GM19463 (cell line): ENCODE measurements at regions not wholly inside any gene's neighbourhood (a gene's known extent, or its start where the extent isn't known, plus 50 kb on each side); places are given as distances from the start of the nearest gene placed in this dataset.
"Not testable (repeated sequence)": the region's sequence is repeated elsewhere in the genome, so short reads cannot be mapped to it uniquely, and the experiment has no call there.

Experiments
- ATAC-seq: cut with Tn5 transposase; IDR thresholded peaks from one replicate; pipeline ENCODE4 v1.9.1; 2021; ENCODE audit warnings: mild to moderate bottlenecking, moderate library complexity; ENCODE audit not compliant: unreplicated experiment

DNA sequence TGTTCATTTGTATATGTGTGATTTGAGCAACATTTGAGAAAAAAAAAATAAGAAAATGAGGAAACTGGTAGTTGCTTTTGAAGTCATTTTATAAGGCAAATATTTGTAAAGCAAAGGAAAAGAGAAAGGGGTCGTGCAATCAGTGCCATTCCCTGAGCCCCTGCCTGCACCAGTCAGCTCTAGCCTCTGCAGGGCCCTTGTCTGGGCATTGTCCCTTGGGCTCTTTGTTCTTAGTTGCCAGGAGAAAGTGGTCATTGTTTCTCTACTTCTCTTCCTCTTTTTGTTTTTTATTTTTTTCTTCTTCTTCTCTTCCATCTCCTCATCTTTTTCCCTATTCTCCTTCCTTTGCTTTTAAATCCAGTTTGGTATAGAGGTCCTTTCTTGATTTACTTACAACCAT, 175.3 kb upstream of the CREB1 start:
- no peak for ATAC-seq

DNA sequence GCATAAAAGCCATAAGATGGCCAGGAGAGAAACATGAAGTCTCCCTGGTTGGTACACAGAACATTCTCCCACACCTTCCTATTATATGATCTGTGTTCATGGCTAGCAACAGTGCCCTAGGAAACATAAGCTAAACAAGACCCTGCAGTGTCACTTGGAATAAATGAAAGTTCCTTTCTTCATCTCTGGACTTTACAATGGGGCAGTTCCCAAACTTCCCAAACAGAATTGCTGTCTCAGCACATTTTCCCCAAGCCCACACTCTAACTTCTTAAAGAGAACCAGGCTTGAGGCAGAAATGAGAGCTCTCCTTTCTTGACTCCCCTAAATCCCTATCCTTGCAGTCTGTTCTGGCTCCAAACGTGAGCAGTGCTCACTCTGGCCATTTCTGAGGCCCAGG, 173.2 kb upstream of the CREB1 start:
- no peak for ATAC-seq

DNA sequence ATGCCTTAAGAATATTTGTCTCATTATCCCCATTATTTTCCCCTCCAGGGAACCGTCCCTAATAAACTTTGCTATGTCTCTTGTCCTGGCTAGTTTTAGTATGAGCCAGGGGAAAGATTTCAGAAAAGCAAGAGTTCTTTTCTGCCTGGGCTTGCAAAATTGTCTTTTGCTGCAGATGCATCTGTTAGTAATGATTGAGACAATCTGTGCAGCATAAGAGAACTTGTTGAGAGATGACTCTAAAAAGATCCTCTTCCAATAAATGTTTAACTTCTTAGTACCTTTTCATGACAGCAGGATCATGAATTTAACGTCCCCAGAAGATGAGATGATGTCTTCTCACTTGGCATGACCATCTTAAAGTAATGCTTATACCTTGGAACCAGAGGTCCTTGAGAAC, 172.5 kb upstream of the CREB1 start:
- ATAC-seq, result no peak

DNA sequence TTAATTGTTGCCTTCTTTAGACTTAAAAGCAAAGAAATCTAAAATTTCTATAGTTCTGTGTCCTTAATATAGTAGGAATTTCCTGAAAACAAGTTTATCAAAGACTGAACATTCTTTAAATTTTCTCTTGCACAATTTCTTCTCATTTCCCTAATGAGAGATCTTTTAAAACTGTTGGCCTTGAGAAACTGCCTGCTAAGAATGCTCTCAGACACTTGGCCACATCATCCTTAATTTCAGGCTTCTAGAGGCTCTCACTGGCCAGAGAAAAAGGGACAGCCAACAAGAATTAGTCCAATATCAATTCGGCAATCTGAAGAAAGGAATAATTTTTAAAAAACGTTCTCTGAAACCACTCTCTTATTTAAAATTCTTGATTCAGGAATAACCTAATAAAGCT, 167.0 kb upstream of the CREB1 start:
- ATAC-seq, result no peak

- no peak for ATAC-seq
These were observed 165.9 kb upstream of the CREB1 start for GRCh38 chr2:207363761-207364290.

- no peak for ATAC-seq
These were observed 159.1 kb upstream of the CREB1 start for GRCh38 chr2:207370646-207371045.

DNA sequence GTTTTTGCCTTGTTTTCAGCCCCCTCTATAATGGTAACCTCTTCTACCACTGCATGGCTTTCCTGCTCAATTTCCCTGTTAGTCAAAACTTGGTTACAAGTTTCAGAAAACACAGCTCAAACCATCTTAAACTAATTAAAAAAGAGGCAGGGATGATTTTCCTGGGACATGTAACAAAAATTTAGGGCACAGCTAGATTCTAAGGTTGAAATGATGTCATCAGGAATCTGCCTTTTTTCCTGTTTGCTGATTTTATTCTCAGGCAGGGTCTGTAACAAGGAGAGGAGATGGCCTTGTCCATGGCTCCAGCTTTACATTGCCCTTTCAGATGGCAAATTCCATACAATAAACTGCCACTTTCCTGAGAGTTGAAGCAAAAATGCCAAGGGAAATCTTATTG, 157.9 kb upstream of the CREB1 start:
- ATAC-seq, result no peak

DNA sequence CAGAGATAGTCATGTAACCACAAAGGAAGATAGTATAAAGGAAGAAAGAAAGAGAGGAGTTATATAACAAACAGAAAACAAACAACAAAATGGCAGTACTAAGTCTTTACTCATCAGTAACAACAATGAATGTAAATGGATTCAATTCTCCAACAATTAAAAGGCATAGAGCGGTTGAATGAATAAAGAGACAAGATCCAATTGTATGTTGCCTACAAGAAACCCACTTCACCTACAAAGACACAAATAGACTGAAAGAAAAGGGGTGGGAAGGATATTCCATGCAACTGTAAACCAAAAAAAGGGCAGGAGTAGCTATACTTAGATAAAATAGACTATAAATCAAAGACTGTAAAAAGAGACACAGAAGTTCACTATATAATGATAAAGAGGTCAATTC, 157.3 kb upstream of the CREB1 start:
- no peak for ATAC-seq

- ATAC-seq, result no peak
These were observed 154.4 kb upstream of the CREB1 start for GRCh38 chr2:207375207-207375875.

GRCh38 chr2:207378620-207379019, 151.1 kb upstream of the CREB1 start:
- not testable (repeated sequence) for ATAC-seq

DNA sequence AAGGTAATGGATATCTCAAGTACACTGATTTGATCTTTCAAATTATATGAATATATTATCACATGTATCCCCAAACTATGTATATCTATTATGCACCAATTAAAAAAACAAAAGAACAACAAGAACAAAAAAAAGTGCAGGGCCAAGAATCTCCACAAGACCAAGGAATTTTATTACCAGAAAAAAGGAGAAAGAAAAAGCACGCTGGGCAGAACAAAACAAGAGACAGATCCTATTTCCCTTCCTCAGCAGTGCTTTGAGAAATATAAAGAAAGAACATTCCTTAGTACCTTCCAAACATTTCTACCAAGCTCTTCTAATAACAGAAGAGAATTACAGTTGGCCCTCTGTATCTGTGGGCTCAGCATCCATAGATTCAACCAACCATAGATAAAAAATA, 144.7 kb upstream of the CREB1 start:
- no peak for ATAC-seq

DNA sequence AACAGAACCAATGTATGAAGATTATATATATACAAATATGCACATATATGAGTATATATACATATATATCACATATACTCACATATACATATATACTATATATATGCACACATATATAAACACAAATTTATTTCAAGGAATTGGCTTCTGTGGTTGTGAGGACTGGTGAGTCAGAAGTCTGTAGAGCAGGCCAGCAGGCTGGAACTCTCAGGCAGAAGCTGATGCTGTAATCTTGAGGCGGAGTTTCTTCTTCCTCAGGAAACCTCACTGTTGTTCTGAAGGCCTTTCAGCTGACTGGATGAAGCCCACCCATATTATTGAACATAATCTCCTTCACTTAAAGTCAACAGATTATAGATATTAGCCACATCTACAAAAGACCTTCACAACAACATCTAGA, 143.9 kb upstream of the CREB1 start:
- no peak for ATAC-seq

DNA sequence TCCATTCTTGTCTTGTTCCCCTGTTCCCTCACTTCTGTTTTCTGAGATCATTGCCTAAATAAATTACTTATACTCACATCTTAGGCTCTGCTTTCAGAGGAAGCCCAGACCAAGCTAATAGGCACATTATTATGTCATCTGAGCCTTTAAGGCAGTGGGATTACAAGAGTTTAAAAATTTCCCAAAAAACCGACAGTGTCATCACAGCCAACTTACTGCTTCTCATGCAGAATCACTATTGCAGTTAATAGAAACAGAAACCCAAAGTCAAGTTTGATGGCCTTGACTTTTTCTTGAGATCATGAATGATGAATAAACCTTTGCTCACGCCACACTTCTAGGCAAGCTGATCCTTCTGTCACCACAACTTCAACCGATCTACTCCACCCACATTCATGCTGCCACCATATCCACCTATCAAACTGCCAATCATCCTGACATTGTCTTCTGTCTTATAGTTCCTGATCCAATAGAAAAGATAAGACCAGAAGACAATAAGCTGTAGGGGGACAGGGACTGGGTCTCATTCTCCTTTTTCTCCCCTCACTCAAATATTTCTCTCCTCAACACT, 142.7 kb upstream of the CREB1 start:
- no peak for ATAC-seq

DNA sequence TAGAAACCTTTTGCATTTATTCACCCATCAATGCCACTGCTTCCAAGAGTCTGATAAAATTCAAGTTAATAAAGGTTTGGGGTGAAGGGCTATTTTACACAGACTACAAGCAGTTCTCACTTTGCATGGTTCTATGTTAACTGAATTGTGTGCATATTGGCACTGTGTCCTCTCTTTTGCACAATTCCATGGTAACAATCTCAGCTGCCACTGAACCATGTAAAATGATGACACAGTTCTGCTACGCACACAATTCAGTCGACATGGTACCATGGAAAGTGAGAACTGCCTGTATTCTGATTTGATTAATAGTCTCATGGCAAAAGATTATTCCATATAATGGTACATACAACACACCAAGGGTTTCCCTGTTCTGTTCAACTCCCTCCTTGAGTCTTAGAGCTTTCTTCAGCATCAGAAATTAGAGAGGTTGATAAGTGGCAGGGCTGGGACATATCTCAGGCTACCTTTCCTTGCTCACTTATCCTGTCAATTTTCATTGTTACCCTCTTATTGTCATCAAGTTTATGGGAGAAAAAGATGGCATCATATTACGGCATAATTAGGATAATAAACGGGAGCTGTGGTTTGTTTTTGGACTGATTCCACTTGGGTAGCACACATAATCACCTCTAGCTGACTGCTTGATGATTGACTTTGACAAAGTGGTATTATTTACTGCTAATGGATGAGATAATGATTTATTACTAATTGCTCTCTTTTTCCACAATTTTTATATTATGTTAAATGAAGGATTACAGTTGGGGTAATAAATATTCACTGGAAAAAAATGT, 139.3 kb upstream of the CREB1 start:
- ATAC-seq, result no peak

DNA sequence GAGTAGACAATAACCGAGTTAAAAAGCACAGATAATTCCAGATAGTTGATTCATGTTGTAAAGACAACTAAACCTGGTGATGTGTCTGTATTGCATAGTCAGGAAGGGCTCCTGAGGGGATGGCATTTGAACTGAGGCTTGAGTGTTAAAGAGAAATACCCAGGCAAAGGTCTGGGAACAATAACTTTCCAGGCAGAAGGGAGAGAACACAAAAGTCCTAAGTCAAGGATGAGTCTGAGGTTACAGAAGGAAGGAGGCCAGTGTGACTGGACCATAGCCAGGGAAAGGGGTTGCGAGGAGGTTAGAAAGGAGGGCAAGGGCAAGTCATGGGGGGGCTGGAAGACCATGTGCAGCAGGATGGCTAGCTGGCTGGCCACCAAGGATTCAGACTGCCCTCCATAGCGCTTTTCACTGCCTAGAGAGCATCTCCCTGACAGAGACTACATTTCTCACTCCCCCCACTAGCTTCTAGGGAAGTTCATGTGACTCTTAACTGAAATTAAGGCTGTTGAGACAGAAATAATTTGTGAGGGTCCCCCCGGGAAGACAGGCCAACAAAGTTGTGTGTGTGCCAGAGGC, 135.5 kb upstream of the CREB1 start:
- no peak for ATAC-seq

- ATAC-seq, result no peak
These were observed 134.8 kb upstream of the CREB1 start for GRCh38 chr2:207394812-207395534.

DNA sequence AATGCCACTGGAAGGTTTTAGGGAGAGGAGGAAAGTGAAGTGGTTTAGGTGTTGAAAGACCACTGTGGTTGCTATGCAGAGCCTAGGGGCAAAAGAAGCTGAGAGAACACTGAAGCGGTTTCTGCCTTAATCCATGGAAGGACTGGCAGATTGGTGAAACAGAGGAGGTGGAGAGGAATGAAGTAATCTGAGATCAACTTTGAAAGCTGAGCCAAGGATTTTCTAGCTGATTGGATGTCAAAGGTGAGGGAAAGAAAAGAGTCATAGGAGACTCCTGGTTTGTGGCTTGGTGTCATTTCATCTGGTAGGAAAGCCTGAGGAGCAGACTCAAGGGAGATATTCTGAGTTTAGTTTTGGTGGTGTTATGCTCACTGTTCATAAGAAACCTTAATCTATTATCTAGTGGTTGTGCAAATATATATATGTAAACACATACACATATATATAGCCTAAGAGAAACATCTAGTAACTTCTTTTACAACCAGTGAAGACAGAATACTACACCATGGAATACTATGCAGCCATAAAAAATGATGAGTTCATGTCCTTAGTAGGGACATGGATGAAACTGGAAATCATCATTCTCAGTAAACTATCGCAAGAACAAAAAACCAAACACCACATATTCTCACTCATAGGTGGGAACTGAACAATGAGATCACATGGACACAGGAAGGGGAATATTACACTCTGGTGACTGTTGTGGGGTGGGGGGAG, 134.1 kb upstream of the CREB1 start:
- no peak for ATAC-seq

DNA sequence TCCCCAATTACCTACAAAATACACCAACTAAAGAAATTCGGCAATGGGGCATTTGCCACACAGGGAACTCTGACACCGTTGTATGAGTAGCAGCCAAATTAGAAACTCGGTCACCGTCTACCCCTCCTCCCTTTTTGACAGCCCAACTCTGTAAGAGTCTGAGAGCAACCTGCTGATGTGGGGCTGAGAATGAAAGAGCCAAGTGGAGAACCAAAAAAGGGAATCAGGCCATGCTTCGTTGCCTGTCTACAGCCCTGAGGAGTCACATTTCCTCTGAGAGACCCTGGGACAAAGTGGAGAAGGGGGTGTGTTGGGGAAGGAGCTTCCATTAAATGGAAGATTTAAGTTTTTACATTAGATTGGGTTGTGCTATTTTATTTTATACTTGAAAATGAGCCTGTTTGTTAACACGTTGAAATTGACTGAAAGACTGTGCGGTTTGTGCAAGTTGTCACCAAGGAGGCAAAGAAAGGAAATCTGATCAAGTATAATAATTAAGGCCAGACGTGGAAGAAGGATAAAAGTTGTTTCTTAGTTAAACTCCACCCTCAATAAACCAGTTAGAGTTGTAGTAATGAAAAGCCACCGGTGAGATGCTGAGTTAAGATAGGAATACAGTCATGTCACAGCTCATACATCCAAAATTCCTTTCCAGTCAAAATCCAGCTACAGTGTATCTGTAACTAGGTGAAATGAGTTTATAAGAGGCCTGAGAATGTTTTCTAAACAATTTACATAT, 131.7 kb upstream of the CREB1 start:
- no peak for ATAC-seq

- ATAC-seq, result no peak
These were observed 130.5 kb upstream of the CREB1 start for GRCh38 chr2:207399301-207399700.

- no peak for ATAC-seq
These were observed 128.4 kb upstream of the CREB1 start for GRCh38 chr2:207401338-207401737.
